Tibial nerve (tissue), 4 donors: ENCODE measurements at regions not wholly inside any gene's neighbourhood (a gene's known extent, or its start where the extent isn't known, plus 50 kb on each side); places are given as distances from the start of the nearest gene placed in this dataset.

ENCODE experiments used
- CTCF ChIP-seq, 5 experiments: fragments of 200-600 bp in 3 of 5; fragments of 450-650 bp in 2 of 5; sonication (generic) in 3 of 5; IDR thresholded peaks; one replicate each; pipeline ENCODE4 v1.5.1; 2016 to 2019; ENCODE audit warnings: antibody characterized with exemption in 5 of 5, mild to moderate bottlenecking in 3 of 5, moderate library complexity in 2 of 5
- EP300 ChIP-seq, 2 donors: sonication (generic); formaldehyde crosslinking; IDR thresholded peaks; one replicate each; pipeline ENCODE4 v1.6.1; 2017; ENCODE audit warnings: antibody characterized with exemption in 2 of 2, mild to moderate bottlenecking in 1 of 2
- POLR2A ChIP-seq, 2 donors: fragments of 450-650 bp; IDR thresholded peaks; one replicate each; pipeline ENCODE4 v1.6.1; 2017; ENCODE audit warnings: antibody characterized with exemption in 2 of 2, mild to moderate bottlenecking in 2 of 2, moderate library complexity in 2 of 2

DNA sequence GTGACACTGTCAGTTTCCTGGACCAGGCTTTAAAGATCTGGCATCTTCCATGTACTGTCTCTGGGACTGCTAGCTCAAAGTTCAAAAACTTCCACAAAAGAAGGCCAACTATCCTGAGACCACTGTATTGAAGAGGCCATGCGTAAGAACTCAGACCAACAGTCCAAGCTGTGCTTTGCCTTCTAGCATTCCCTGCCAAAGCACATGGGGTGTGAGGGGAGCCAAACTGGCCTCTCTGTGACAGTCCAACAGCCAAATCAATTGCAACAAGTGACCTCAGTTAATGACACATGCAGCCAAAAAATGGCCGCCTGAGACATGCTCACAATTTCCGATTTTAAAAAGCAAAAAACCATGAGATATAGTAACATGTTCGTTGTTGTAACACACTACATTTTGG lies 160.3 kb upstream of the CDH19 start:
- TF ChIP-seq CTCF (IDR thresholded peaks at IDR 0.05) (no peak), POLR2A (IDR thresholded peaks at IDR 0.05) (no peak), EP300 (IDR thresholded peaks at IDR 0.05) (no peak)
